Suprapubic skin (tissue), 4 donors: ENCODE measurements at regions not wholly inside any gene's neighbourhood (a gene's known extent, or its start where the extent isn't known, plus 50 kb on each side); places are given as distances from the start of the nearest gene placed in this dataset.

Source experiments
- DNase-seq, 2 donors: peaks; one replicate each; pipeline ENCODE4 v3.0.0-alpha.2; 2019; ENCODE audit warnings: low spot score in 2 of 2
- H3K27ac ChIP-seq: fragments of 200-600 bp; sonication (generic); one replicate; pipeline ENCODE4 v1.5.1; 2019
- H3K27me3 ChIP-seq: fragments of 200-600 bp; sonication (generic); one replicate; pipeline ENCODE4 v1.5.1; 2019
- H3K36me3 ChIP-seq: fragments of 200-600 bp; sonication (generic); one replicate; pipeline ENCODE4 v1.5.1; 2019
- H3K4me1 ChIP-seq: fragments of 200-600 bp; sonication (generic); one replicate; pipeline ENCODE4 v1.5.1; 2019
- H3K4me3 ChIP-seq: fragments of 200-600 bp; sonication (generic); one replicate; pipeline ENCODE4 v1.5.1; 2019; ENCODE audit warnings: mild to moderate bottlenecking
- H3K9me3 ChIP-seq: fragments of 200-600 bp; sonication (generic); one replicate; pipeline ENCODE4 v1.5.1; 2019
- CTCF ChIP-seq, 2 donors: fragments of 200-600 bp in 1 of 2; fragments of 450-650 bp in 1 of 2; sonication (generic) in 1 of 2; IDR thresholded peaks; one replicate each; pipeline ENCODE4 v1.5.1; 2016 to 2019; ENCODE audit warnings: antibody characterized with exemption in 2 of 2, mild to moderate bottlenecking in 1 of 2, moderate library complexity in 1 of 2
- EP300 ChIP-seq: sonication (generic); formaldehyde crosslinking; IDR thresholded peaks from one replicate; pipeline ENCODE4 v1.6.1; 2017; ENCODE audit warnings: antibody characterized with exemption
- POLR2A ChIP-seq, 2 donors: fragments of 450-650 bp; IDR thresholded peaks; one replicate each; pipeline ENCODE4 v1.6.1; 2017; ENCODE audit warnings: antibody characterized with exemption in 2 of 2, mild to moderate bottlenecking in 2 of 2, moderate library complexity in 2 of 2
- POLR2AphosphoS5 ChIP-seq, 3 donors: sonication (generic); formaldehyde crosslinking; IDR thresholded peaks; one replicate each; pipeline ENCODE4 v1.6.1; 2017; ENCODE audit warnings: antibody characterized with exemption in 3 of 3
- WGBS: methylation state at CpG from one replicate; pipeline ENCODE4 v1.1.5; 2018; 5-methylcytosine and 5-hydroxymethylcytosine counted together

- Histone ChIP-seq H3K4me1 (peaks cover 14% of the 10 kb centered on the region), H3K36me3 (no peaks in the 10 kb centered on the region), H3K4me3 (no peak overlapping the region), H3K9me3 (peaks cover 7% of the 10 kb centered on the region), H3K27me3 (no peaks in the 10 kb centered on the region), H3K27ac (no peak overlapping the region)
- TF ChIP-seq EP300 (no peak), CTCF (IDR thresholded peaks at IDR 0.05) (no peak), POLR2A (IDR thresholded peaks at IDR 0.05) (no peak)
- DNase-seq: no peak
- WGBS: 79% methylated on average over 7 of the region's 7 CpGs
These were observed 71.3 kb upstream of the NGF start for GRCh38 chr1:115409094-115410015.

DNA sequence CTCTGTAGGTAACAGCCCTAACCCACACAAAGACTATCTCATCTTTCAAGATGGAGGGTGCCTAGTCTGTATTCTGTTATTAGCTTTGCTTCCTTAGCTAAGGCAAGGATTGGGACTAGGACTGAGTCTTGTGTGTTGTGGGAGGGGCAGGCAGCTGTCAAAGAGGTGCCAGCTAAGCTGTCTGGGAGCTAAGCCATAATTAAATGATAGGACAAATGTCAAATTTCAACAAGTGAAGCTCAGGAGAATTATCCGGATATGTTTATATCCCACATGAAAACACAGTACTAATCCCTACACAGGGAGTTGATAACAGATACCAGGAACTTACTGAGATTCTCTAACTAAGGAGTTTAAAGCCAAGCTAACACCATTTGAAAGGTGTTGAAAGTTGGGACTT lies 70.5 kb upstream of the NGF start:
- TF ChIP-seq POLR2A (IDR thresholded peaks at IDR 0.05) (no peak), CTCF (IDR thresholded peaks at IDR 0.05) (no peak), EP300 (no peak)
- Histone ChIP-seq H3K27me3 (no peaks in the 10 kb centered on the region), H3K9me3 (peaks cover 7% of the 10 kb centered on the region), H3K36me3 (no peaks in the 10 kb centered on the region), H3K4me1 (peaks cover 14% of the 10 kb centered on the region), H3K4me3 (no peak overlapping the region), H3K27ac (no peak overlapping the region)
- no peak for DNase-seq
- WGBS: 57% methylated on average over 1 of the region's 1 CpG

DNA sequence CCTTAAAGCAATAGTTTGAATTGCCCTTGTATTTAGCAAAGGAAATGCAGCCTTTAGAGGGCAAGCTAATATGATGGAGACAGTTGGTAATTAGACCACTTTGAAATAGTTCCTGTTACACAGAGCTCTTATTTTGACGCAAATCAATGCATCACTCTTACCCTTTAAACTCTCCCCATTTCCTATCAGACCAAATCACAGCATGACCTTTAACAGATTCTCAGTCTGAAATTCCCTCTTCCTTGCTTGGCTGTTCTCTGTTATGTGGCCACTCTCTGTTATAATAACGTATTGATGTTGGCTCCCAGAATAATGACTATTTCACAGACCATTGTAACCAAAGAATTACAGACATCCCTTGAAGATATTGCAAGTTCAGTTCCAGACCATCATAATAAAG lies 66.9 kb upstream of the NGF start:
- H3K27me3 ChIP-seq: no peaks in the 10 kb centered on the region
- WGBS: 75% methylated on average over 2 of the region's 2 CpGs
- no peak for TF ChIP-seq POLR2AphosphoS5 (IDR thresholded peaks at IDR 0.05)
- TF ChIP-seq EP300: no peak
- no peak for TF ChIP-seq POLR2A (IDR thresholded peaks at IDR 0.05)
- no peak for TF ChIP-seq CTCF (IDR thresholded peaks at IDR 0.05)
- no peak overlapping the region for H3K4me3 ChIP-seq
- H3K27ac ChIP-seq: no peak overlapping the region
- DNase-seq: no peak
- no peaks in the 10 kb centered on the region for H3K36me3 ChIP-seq
- peaks cover 16% of the 10 kb centered on the region for H3K4me1 ChIP-seq
- H3K9me3 ChIP-seq: peaks cover 7% of the 10 kb centered on the region

- no peak for TF ChIP-seq CTCF (IDR thresholded peaks at IDR 0.05)
- no peak for TF ChIP-seq EP300
- TF ChIP-seq POLR2A (IDR thresholded peaks at IDR 0.05): no peak
- no peak for TF ChIP-seq POLR2AphosphoS5 (IDR thresholded peaks at IDR 0.05)
- Histone ChIP-seq H3K9me3 (peaks cover 7% of the 10 kb centered on the region), H3K4me1 (peaks cover 13% of the 10 kb centered on the region), H3K36me3 (no peaks in the 10 kb centered on the region), H3K27me3 (no peaks in the 10 kb centered on the region), H3K27ac (no peak overlapping the region), H3K4me3 (no peak overlapping the region)
- WGBS: 60% methylated on average over 2 of the region's 2 CpGs
- DNase-seq: no peak
These were observed 64.7 kb upstream of the NGF start for GRCh38 chr1:115402753-115403184.

DNA sequence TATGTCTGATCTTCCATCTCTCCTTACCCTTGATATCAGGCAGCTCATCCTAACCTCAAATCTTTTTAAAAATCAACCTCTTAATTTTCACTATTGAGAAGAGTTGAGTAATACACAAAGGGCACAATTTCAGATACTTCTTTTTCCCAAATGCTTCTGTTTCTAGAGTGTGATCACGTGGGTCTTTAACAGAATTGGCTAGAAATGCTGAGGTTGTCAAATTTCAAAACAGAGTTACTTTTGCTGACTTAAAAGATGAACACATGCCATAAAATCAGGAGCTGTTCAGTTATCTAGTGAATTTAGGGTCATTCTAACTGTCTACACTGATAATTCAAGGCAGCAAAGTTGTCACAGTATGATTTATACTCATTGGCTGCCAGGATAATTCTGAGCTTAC lies 63.6 kb upstream of the NGF start:
- Histone ChIP-seq H3K36me3 (no peaks in the 10 kb centered on the region), H3K27ac (no peak overlapping the region), H3K9me3 (peaks cover 6% of the 10 kb centered on the region), H3K4me3 (no peak overlapping the region), H3K27me3 (no peaks in the 10 kb centered on the region), H3K4me1 (peaks cover 13% of the 10 kb centered on the region)
- DNase-seq: no peak
- WGBS: 39% methylated on average over 1 of the region's 1 CpG
- no peak for TF ChIP-seq POLR2AphosphoS5 (IDR thresholded peaks at IDR 0.05)
- TF ChIP-seq POLR2A (IDR thresholded peaks at IDR 0.05): no peak
- TF ChIP-seq CTCF (IDR thresholded peaks at IDR 0.05): no peak
- no peak for TF ChIP-seq EP300
